Body of pancreas (tissue), 4 donors: ENCODE measurements at regions not wholly inside any gene's neighbourhood (a gene's known extent, or its start where the extent isn't known, plus 50 kb on each side); places are given as distances from the start of the nearest gene placed in this dataset.
A peak's percentile ranks its signal among the peaks of the same experiment; 100 is the strongest.

ENCODE experiments used
- ATAC-seq: fragments of 150-250 bp; one replicate; pipeline ENCODE4 v1.9.1; 2016
- DNase-seq, 4 donors: peaks; one replicate each; pipeline ENCODE4 v3.0.0-alpha.2; 2019
- H3K27ac ChIP-seq, 4 donors: fragments of 200-600 bp; sonication (generic); 1 replicate in 3 of 4; 2 replicates in 1 of 4; pipeline versions ENCODE4 v1.5.1 to v1.6.1; 2016 to 2019; ENCODE audit warnings: mild to moderate bottlenecking in 1 of 4, mixed read lengths in 1 of 4, moderate library complexity in 1 of 4
- H3K27me3 ChIP-seq, 2 donors: fragments of 200-600 bp; sonication (generic); one replicate each; pipeline ENCODE4 v1.6.0; 2016; ENCODE audit warnings: mild to moderate bottlenecking in 1 of 2
- H3K36me3 ChIP-seq, 2 donors: fragments of 200-600 bp; sonication (generic); replicated peaks in 1 of 2; 2 replicates each; pipeline ENCODE4 v1.5.1; 2016; ENCODE audit warnings: low read depth in 2 of 2; ENCODE audit not compliant: insufficient read depth in 1 of 2
- H3K4me1 ChIP-seq: fragments of 200-600 bp; sonication (generic); one replicate; pipeline ENCODE4 v1.6.0; 2016
- H3K4me3 ChIP-seq, 2 donors: fragments of 200-600 bp; sonication (generic); 1 replicate in 1 of 2; 2 replicates in 1 of 2; pipeline ENCODE4 v1.5.1; 2016 to 2019
- H3K9me3 ChIP-seq, 3 donors: fragments of 200-600 bp; sonication (generic); 1 replicate in 2 of 3; 2 replicates in 1 of 3; pipeline ENCODE4 v1.5.1; 2016
- CTCF ChIP-seq, 7 experiments: fragments of 450-650 bp in 4 of 7; fragments of 200-600 bp in 3 of 7; sonication (generic) in 3 of 7; IDR thresholded peaks; one replicate each; pipeline ENCODE4 v1.5.1; 2016 to 2019; ENCODE audit warnings: antibody characterized with exemption in 7 of 7
- POLR2A ChIP-seq, 3 donors: fragments of 450-650 bp; IDR thresholded peaks; one replicate each; pipeline ENCODE4 v1.6.1; 2016; ENCODE audit warnings: antibody characterized with exemption in 3 of 3, mild to moderate bottlenecking in 2 of 3
- WGBS, 2 donors: methylation state at CpG; one replicate each; pipeline ENCODE4 v1.1.5; 2017; 5-methylcytosine and 5-hydroxymethylcytosine counted together
- intact Hi-C: fragments of 100-400 bp; cut with DNase I; formaldehyde crosslinking; loops from one replicate; pipeline ENCODE4 v1.15.1; 2023

GRCh38 chr12:105738051-105738450 is 400.7 kb downstream of the NUAK1 start:
- Histone ChIP-seq H3K27me3 (no peaks in the 10 kb centered on the region), H3K4me1 (no peaks in the 10 kb centered on the region), H3K27ac (peak overlapping the region in 1 of 4 donors; percentile 10), H3K4me3 (no peak overlapping the region), H3K36me3 (no peaks in the 10 kb centered on the region), H3K9me3 (no peaks in the 10 kb centered on the region)
- TF ChIP-seq CTCF (IDR thresholded peaks at IDR 0.05) (no peak), POLR2A (IDR thresholded peaks at IDR 0.05) (no peak)
- DNase-seq: no peak
- intact Hi-C loops: no loop called here
- ATAC-seq: peak; percentile 33
- 64 to 69% methylated on average over 9 of the region's 9 CpGs for WGBS, 2 donors

GRCh38 chr12:105740369-105740768 is 398.4 kb downstream of the NUAK1 start:
- Histone ChIP-seq H3K36me3 (no peaks in the 10 kb centered on the region), H3K4me1 (no peaks in the 10 kb centered on the region), H3K9me3 (no peaks in the 10 kb centered on the region), H3K27me3 (no peaks in the 10 kb centered on the region), H3K27ac (no peak overlapping the region), H3K4me3 (no peak overlapping the region)
- DNase-seq: no peak
- no peak for ATAC-seq
- WGBS, 2 donors: 32 to 57% methylated on average over 2 of the region's 2 CpGs
- intact Hi-C loops: no loop called here
- TF ChIP-seq CTCF (IDR thresholded peaks at IDR 0.05) (no peak), POLR2A (IDR thresholded peaks at IDR 0.05) (no peak)

GRCh38 chr12:105740970-105741725 is 397.6 kb downstream of the NUAK1 start:
- no peak overlapping the region for H3K4me3 ChIP-seq
- H3K27ac ChIP-seq: no peak overlapping the region
- TF ChIP-seq CTCF (IDR thresholded peaks at IDR 0.05) (no peak), POLR2A (IDR thresholded peaks at IDR 0.05) (no peak)
- no peaks in the 10 kb centered on the region for H3K36me3 ChIP-seq
- H3K4me1 ChIP-seq: no peaks in the 10 kb centered on the region
- ATAC-seq (no peak), DNase-seq (no peak)
- WGBS, 2 donors: 40 to 53% methylated on average over 9 of the region's 9 CpGs
- H3K9me3 ChIP-seq: no peaks in the 10 kb centered on the region
- intact Hi-C loops: no loop called here
- no peaks in the 10 kb centered on the region for H3K27me3 ChIP-seq

- H3K27ac ChIP-seq: no peak overlapping the region
- H3K9me3 ChIP-seq: no peaks in the 10 kb centered on the region
- H3K27me3 ChIP-seq: no peaks in the 10 kb centered on the region
- H3K36me3 ChIP-seq: no peaks in the 10 kb centered on the region
- TF ChIP-seq POLR2A (IDR thresholded peaks at IDR 0.05) (no peak), CTCF (IDR thresholded peaks at IDR 0.05) (no peak)
- H3K4me3 ChIP-seq: no peak overlapping the region
- WGBS, 2 donors: 54 to 60% methylated on average over 8 to 9 of the region's 9 CpGs
- peak in 1 of 4 donors; percentile 33 for DNase-seq
- peak; percentile 35 for ATAC-seq
- no peaks in the 10 kb centered on the region for H3K4me1 ChIP-seq
- intact Hi-C loops: no loop called here
Measured at GRCh38 chr12:105741786-105742566, 396.8 kb downstream of the NUAK1 start.
